ENCODE measurements at regions not wholly inside any gene's neighbourhood (a gene's known extent, or its start where the extent isn't known, plus 50 kb on each side); places are given as distances from the start of the nearest gene placed in this dataset.

DNA sequence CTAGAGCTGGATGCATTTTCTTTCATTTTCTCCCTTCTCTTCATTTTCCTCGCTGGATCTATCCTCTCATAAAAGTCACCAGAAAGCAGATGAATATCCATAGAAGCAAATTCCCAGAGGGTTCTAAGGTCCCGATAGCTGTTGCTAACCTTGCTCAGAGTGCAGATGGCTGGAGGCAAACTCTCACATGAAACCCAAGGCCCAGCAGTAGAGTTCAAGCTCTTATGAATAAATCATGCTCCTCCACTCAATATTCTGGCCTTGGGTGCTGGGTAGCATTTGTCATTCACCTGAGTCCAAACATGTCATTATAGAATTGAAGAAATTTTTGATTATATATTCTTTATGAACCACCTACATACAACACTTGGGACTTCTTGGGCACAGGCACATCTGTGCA, 539.7 kb upstream of the MARCKS start:
- no peaks in the 10 kb centered on the region for H4K20me1 ChIP-seq (ENCODE audit: insufficient read depth, low read length)
- no peaks in the 10 kb centered on the region for H3K4me1 ChIP-seq (ENCODE audit: low read length)
- H3F3A ChIP-seq (ENCODE audit: insufficient read depth, low read length) = no peaks in the 10 kb centered on the region
- no peak overlapping the region for H3K4me3 ChIP-seq (ENCODE audit: low read length)
- no peaks in the 10 kb centered on the region for H3K9me3 ChIP-seq (replicated peaks; ENCODE audit: insufficient read depth, low read length)
- H3K9ac ChIP-seq (ENCODE audit: low read length) = no peak overlapping the region
- DNase-seq = no peak
- H3K9me2 ChIP-seq (replicated peaks; ENCODE audit: insufficient read depth, low read length) = no peaks in the 10 kb centered on the region
- H3K27ac ChIP-seq (ENCODE audit: low read length) = no peak overlapping the region
- no peaks in the 10 kb centered on the region for H3K79me2 ChIP-seq (ENCODE audit: low read length)
- no peak overlapping the region for H2AFZ ChIP-seq (ENCODE audit: low read length)
- no peaks in the 10 kb centered on the region for H3K36me3 ChIP-seq (replicated peaks; ENCODE audit: insufficient read depth, low read length)
- no peak overlapping the region for H3K4me2 ChIP-seq (ENCODE audit: low read depth, low read length)
- TF ChIP-seq EZH2 (optimal IDR thresholded peaks at IDR 0.05; ENCODE audit: low read depth, low read length) (no peak), EZH2phosphoT487 (IDR thresholded peaks at IDR 0.05; ENCODE audit: low read length) (no peak)
- TF ChIP-seq, protein P1, sequence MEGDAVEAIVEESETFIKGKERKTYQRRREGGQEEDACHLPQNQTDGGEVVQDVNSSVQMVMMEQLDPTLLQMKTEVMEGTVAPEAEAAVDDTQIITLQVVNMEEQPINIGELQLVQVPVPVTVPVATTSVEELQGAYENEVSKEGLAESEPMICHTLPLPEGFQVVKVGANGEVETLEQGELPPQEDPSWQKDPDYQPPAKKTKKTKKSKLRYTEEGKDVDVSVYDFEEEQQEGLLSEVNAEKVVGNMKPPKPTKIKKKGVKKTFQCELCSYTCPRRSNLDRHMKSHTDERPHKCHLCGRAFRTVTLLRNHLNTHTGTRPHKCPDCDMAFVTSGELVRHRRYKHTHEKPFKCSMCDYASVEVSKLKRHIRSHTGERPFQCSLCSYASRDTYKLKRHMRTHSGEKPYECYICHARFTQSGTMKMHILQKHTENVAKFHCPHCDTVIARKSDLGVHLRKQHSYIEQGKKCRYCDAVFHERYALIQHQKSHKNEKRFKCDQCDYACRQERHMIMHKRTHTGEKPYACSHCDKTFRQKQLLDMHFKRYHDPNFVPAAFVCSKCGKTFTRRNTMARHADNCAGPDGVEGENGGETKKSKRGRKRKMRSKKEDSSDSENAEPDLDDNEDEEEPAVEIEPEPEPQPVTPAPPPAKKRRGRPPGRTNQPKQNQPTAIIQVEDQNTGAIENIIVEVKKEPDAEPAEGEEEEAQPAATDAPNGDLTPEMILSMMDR (IDR thresholded peaks at IDR 0.05; ENCODE audit: low read length) = no peak
- H3K27me3 ChIP-seq (replicated peaks; ENCODE audit: insufficient read depth, low read length) = no peaks in the 10 kb centered on the region

DNA sequence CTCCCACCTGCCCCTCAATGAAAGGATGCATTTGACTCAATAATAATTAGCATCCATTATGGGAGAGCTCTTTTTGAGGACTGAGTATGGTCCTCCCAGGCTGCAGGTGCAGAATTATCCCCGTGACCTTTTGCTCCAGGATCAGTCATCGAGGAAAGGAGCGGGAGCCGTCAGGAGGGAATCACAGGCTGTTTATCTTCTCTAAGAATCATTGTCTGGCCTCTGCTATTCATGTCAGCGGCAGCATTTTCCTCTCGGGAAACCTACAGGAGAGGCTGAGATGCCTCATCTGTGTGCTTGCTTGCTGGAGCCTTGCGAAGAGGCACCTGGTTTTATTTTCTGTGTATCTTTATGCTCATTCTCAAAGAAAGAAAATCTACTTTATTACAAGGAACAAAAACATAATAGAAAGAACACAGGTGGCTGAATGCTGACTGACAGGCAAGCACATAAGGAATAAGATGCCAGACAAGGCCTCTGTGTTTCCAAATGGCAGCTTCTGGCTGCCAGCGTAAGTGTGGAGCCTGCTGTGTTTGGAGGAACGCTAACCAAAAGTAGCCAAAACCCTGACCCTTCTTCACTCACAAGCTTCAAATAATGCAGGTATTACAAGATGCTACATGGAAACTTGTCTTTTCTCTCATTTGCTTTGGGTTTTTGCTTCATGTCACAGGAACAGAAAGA, 539.1 kb upstream of the MARCKS start:
- Histone ChIP-seq H2AFZ (ENCODE audit: low read length) (no peak overlapping the region), H3K9me2 (replicated peaks; ENCODE audit: insufficient read depth, low read length) (no peaks in the 10 kb centered on the region), H4K20me1 (ENCODE audit: insufficient read depth, low read length) (no peaks in the 10 kb centered on the region), H3K27me3 (replicated peaks; ENCODE audit: insufficient read depth, low read length) (no peaks in the 10 kb centered on the region), H3K4me2 (ENCODE audit: low read depth, low read length) (no peak overlapping the region), H3K9ac (ENCODE audit: low read length) (no peak overlapping the region), H3K4me3 (ENCODE audit: low read length) (no peak overlapping the region), H3K27ac (ENCODE audit: low read length) (no peak overlapping the region), H3K4me1 (ENCODE audit: low read length) (no peaks in the 10 kb centered on the region), H3K36me3 (replicated peaks; ENCODE audit: insufficient read depth, low read length) (no peaks in the 10 kb centered on the region), H3K9me3 (replicated peaks; ENCODE audit: insufficient read depth, low read length) (no peaks in the 10 kb centered on the region), H3K79me2 (ENCODE audit: low read length) (no peaks in the 10 kb centered on the region), H3F3A (ENCODE audit: insufficient read depth, low read length) (no peaks in the 10 kb centered on the region)
- no peak for DNase-seq
- TF ChIP-seq, protein P1 (IDR thresholded peaks at IDR 0.05; ENCODE audit: low read length) = no peak
- TF ChIP-seq EZH2 (optimal IDR thresholded peaks at IDR 0.05; ENCODE audit: low read depth, low read length) (no peak), EZH2phosphoT487 (IDR thresholded peaks at IDR 0.05; ENCODE audit: low read length) (no peak)

DNA sequence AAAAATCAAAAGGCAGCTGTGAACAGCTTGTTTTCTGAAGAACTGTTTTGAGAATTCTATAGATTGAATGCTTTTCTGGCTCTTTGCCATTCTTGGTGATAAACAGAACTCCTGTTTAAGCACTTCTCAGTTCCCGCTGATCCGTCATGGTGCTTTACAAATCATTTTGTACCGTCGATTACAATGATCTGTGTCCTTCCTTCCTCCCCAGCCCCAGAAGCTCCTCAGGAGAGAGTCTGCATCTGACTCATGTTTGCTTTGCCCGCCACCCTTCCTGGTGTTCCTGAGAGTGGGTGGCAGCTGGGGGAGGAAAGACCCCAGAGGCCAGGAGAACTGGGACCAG, 538.6 kb upstream of the MARCKS start:
- Histone ChIP-seq H3K4me3 (ENCODE audit: low read length) (no peak overlapping the region), H3K4me1 (ENCODE audit: low read length) (no peaks in the 10 kb centered on the region), H3K36me3 (replicated peaks; ENCODE audit: insufficient read depth, low read length) (no peaks in the 10 kb centered on the region), H3K9me3 (replicated peaks; ENCODE audit: insufficient read depth, low read length) (no peaks in the 10 kb centered on the region), H2AFZ (ENCODE audit: low read length) (no peak overlapping the region), H3K9me2 (replicated peaks; ENCODE audit: insufficient read depth, low read length) (no peaks in the 10 kb centered on the region), H3K9ac (ENCODE audit: low read length) (no peak overlapping the region), H3K27me3 (replicated peaks; ENCODE audit: insufficient read depth, low read length) (no peaks in the 10 kb centered on the region), H3K27ac (ENCODE audit: low read length) (no peak overlapping the region), H3K4me2 (ENCODE audit: low read depth, low read length) (no peak overlapping the region), H3F3A (ENCODE audit: insufficient read depth, low read length) (no peaks in the 10 kb centered on the region), H4K20me1 (ENCODE audit: insufficient read depth, low read length) (no peaks in the 10 kb centered on the region), H3K79me2 (ENCODE audit: low read length) (no peaks in the 10 kb centered on the region)
- TF ChIP-seq, protein P1 (IDR thresholded peaks at IDR 0.05; ENCODE audit: low read length) = no peak
- TF ChIP-seq EZH2 (optimal IDR thresholded peaks at IDR 0.05; ENCODE audit: low read depth, low read length) (no peak), EZH2phosphoT487 (IDR thresholded peaks at IDR 0.05; ENCODE audit: low read length) (no peak)
- DNase-seq = no peak

Data from MM.1S (cell line).